Right ventricle myocardium inferior (tissue), 1 donor: ENCODE measurements at regions not wholly inside any gene's neighbourhood (a gene's known extent, or its start where the extent isn't known, plus 50 kb on each side); places are given as distances from the start of the nearest gene placed in this dataset.
"Not testable (repeated sequence)": the region's sequence is repeated elsewhere in the genome, so short reads cannot be mapped to it uniquely, and the experiment has no call there.

Source experiments
- ATAC-seq: fragments of 200-7000 bp; cut with Tn5 transposase; one replicate; pipeline ENCODE4 v1.9.1; 2020; ENCODE audit warnings: mild to moderate bottlenecking, moderate library complexity
- DNase-seq: peaks from one replicate; pipeline ENCODE4 v3.0.0; 2021; ENCODE audit errors: missing footprints
- intact Hi-C: fragments of 100-400 bp; cut with DNase I; formaldehyde crosslinking; loops from one replicate; pipeline ENCODE4 v1.11.0; 2022
- donor health status: DM: no; HTN: yes; CAD: no; lungs with severe emphysema.

- intact Hi-C loops, DNase-seq, ATAC-seq: not testable (repeated sequence)
These were observed 101.0 kb downstream of the SMC2 start for GRCh38 chr9:104195142-104195541.

DNA sequence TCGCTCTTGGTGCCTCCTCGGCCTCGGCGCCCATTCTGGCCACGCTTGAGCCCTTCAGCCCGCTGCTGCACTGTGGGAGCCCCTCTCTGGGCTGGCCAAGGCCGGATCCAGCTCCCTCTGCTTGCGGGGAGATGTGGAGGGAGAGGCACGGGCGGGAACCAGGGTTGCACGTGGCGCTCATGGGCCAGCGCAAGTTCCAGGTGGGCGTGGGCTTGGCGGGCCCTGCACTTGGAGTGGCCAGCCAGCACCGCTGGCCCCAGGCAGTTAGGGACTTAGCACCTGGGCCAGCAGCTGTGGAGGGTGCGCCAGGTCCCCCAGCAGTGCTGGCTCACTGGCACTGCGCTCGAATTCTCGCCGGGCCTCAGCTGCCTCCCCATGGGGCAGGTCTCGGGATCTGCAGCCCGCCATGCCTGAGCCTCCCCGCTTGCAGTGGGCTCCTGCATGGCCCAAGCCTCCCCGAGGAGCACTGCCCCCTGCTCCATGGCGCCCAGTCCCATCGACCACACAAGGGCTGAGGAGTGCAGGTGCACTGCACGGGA is 106.4 kb downstream of the SMC2 start:
- ATAC-seq, result no peak
- intact Hi-C loops, result no loop called here
- DNase-seq, result peak; percentile 60

- ATAC-seq (no peak), DNase-seq (no peak)
- intact Hi-C loops, result no loop called here
These were observed 112.7 kb downstream of the SMC2 start for GRCh38 chr9:104206766-104207165.

- DNase-seq, result no peak
- ATAC-seq, result no peak
- intact Hi-C loops, result no loop called here
These were observed 115.3 kb downstream of the SMC2 start for GRCh38 chr9:104209387-104209786.

DNA sequence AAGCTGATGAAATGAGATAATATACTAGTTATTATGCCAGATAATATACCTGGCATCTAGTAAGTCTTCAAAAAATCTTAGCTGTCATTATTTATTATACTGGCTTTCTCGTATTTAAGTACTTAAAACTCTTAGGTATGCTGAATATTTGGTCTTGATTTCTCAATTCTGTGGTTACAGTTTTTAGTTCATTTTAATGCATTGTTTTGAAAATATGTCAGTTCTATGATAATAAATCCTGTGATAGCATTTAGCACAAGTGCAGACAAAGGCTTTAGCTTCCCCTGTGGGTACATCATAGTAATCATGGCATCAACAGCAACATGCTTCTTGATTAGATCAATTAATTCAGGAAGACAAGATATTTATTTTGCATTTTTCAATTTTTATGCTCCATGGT is 133.0 kb downstream of the SMC2 start:
- intact Hi-C loops, result no loop called here
- ATAC-seq (no peak), DNase-seq (no peak)

DNA sequence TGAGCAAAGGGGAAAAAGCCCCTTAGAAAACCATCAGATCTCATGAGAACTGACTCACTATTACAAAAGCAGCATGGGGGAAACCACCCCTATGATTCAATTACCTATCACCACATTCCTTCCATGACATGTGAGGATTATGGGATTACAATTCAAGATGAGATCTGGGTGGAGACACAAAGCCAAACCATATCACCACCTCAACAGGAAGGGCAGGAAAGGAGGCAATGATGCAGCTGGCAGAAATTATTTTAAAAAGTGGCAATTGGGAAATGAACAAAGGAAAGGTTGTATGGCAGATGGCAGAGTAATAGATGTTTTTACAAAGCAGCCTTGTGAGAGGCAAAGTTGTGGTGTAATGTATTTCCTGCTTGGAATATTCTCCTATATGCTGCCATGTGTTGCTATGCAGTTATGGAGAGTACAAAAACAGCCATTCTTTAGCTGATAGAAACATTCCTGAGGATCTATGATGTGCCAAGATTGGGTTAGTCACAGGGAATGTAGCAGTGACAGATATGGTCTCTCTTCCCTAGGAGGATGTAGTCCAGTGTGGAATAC is 138.8 kb downstream of the SMC2 start:
- intact Hi-C loops, result no loop called here
- DNase-seq (no peak), ATAC-seq (no peak)

- no peak for DNase-seq
- ATAC-seq, result no peak
These were observed 139.3 kb downstream of the SMC2 start for GRCh38 chr9:104233366-104233765.

DNA sequence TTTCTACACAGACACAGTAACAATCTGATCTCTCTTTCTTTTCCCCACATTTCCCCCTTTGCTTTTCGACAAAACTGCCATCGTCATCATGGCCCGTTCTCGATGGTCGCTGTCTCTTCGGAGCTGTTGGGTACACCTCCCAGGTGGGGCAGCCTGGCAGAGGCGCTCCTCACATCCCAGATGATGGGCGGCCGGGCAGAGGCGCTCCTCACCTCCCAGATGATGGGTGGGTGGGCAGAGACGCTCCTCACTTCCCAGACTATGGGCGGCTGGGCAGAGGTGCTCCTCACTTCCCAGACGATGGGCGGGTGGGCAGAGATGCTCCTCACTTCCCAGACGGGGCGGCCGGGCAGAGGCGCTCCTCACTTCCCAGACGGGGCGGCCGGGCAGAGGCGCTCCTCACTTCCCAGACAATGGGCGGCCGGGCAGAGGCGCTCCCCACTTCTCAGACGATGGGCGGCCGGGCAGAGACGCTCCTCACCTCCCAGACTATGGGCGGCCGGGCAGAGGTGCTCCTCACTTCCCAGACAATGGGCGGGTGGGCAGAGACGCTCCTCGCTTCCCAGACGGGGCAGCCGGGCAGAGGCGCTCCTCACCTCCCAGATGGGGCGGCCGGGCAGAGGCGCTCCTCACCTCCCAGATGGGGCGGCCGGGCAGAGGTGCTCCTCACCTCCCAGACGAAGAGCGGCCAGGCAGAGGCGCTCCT is 140.7 kb downstream of the SMC2 start:
- peak; percentile 51 for DNase-seq
- ATAC-seq, intact Hi-C loops: not testable (repeated sequence)

More at GRCh38 chr9:104233366-104233765, 139.3 kb downstream of the SMC2 start:
- intact Hi-C loops, result no loop called here

GRCh38 chr9:104235347-104236120 is 141.4 kb downstream of the SMC2 start:
- DNase-seq, ATAC-seq, intact Hi-C loops: not testable (repeated sequence)

GRCh38 chr9:104238668-104239067 is 144.6 kb downstream of the SMC2 start:
- DNase-seq, result no peak
- intact Hi-C loops, result no loop called here
- no peak for ATAC-seq

DNA sequence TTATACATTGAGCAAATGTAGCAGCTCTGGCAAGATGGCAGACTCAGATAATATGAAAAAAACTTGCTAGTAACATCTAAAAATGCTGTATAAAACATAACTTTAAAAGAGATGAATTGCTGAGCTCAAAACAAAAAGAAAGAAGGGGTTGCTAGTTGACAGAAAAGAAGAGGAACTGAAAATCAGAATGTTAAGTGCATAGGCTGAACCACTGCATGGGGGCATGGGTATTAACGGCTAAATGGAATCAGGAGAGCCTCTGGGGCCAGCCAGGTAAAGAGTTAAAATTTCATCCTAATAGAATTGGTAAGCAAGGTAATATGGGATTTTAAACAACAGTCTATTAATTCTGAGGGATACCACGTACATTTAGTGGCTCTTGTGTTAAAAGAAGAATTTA is 146.8 kb downstream of the SMC2 start:
- ATAC-seq, result no peak
- intact Hi-C loops, result no loop called here
- no peak for DNase-seq

- intact Hi-C loops, result no loop called here
- DNase-seq (no peak), ATAC-seq (no peak)
These were observed 151.8 kb downstream of the SMC2 start for GRCh38 chr9:104245925-104246324.

- ATAC-seq (no peak), DNase-seq (no peak)
- intact Hi-C loops, result no loop called here
These were observed 153.9 kb downstream of the SMC2 start for GRCh38 chr9:104247899-104248460.

DNA sequence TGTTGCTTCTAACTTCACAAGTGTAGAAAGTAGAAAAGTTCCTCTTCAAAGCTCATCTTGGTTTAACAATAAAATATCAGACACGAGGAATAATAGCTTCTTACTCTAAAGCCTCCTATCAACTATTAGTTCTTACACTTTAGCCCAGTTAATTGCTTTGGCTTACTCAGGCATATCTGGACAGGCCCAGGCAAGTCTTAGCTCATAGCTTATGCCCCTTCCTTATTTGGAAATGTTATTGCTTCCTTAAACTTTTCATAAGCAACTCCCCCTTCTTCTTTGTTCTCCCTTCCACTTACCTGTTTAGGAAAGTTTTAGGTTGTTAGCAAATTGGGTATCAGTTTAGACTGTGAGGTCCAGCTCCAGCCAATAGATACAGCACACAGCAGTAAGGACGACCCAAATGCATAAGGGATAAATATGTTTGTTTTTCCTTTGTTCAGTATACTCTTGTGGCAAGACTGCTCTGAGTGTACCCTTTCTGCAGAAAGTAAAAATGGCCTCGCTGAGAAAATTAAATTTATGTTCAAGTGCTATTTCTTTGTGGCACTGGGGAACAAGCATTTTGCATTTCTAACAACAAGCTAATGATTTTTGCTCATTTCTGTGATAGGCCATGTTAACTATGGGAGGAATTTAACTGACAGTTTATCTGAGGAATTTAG is 162.1 kb downstream of the SMC2 start:
- no peak for ATAC-seq
- intact Hi-C loops, result no loop called here
- DNase-seq, result no peak

GRCh38 chr9:104256696-104257062 is 162.6 kb downstream of the SMC2 start:
- intact Hi-C loops, result no loop called here
- DNase-seq, result no peak
- ATAC-seq, result no peak

- no peak for ATAC-seq
- no peak for DNase-seq
- intact Hi-C loops, result no loop called here
These were observed 164.3 kb downstream of the SMC2 start for GRCh38 chr9:104258296-104259011.

- DNase-seq (no peak), ATAC-seq (no peak)
- intact Hi-C loops, result no loop called here
These were observed 165.9 kb downstream of the SMC2 start for GRCh38 chr9:104260004-104260403.

GRCh38 chr9:104263942-104264341 is 169.8 kb downstream of the SMC2 start:
- intact Hi-C loops, result no loop called here
- ATAC-seq (no peak), DNase-seq (no peak)
